Neural progenitor cell (in vitro differentiated cells): ENCODE measurements at regions not wholly inside any gene's neighbourhood (a gene's known extent, or its start where the extent isn't known, plus 50 kb on each side); places are given as distances from the start of the nearest gene placed in this dataset.

Experiments used
- DNase-seq: peaks from one replicate; pipeline ENCODE4 v3.0.0-alpha.2; 2016; ENCODE audit warnings: low spot score
- H2AFZ ChIP-seq: fragments of 200-600 bp; sonication (generic); replicated peaks from 2 replicates; pipeline ENCODE4 v1.6.1; 2016; ENCODE audit warnings: antibody characterized with exemption
- H3F3A ChIP-seq: fragments of 200-600 bp; sonication (generic); 2 replicates; pipeline ENCODE4 v1.6.1; 2016; ENCODE audit warnings: antibody characterized with exemption, low read depth
- H3K27ac ChIP-seq: fragments of 200-600 bp; sonication (generic); 2 replicates; pipeline ENCODE4 v1.5.1; 2016; ENCODE audit warnings: mild to moderate bottlenecking
- H3K27me3 ChIP-seq: fragments of 200-600 bp; sonication (generic); 2 replicates; pipeline ENCODE4 v1.6.1; 2016; ENCODE audit warnings: mild to moderate bottlenecking, moderate library complexity
- H3K36me3 ChIP-seq: fragments of 200-600 bp; sonication (generic); 2 replicates; pipeline ENCODE4 v1.5.1; 2016
- H3K4me1 ChIP-seq: fragments of 200-600 bp; sonication (generic); 2 replicates; pipeline ENCODE4 v1.6.1; 2016; ENCODE audit warnings: mixed run types
- H3K4me2 ChIP-seq: fragments of 200-600 bp; sonication (generic); 2 replicates; pipeline ENCODE4 v1.6.1; 2016
- H3K4me3 ChIP-seq: fragments of 200-600 bp; sonication (generic); 2 replicates; pipeline ENCODE4 v1.5.1; 2016
- H3K79me2 ChIP-seq: fragments of 200-600 bp; sonication (generic); 2 replicates; pipeline ENCODE4 v1.6.1; 2016; ENCODE audit warnings: low read depth
- H3K9ac ChIP-seq: fragments of 200-600 bp; sonication (generic); 2 replicates; pipeline ENCODE4 v1.6.1; 2016
- H3K9me3 ChIP-seq: fragments of 200-600 bp; sonication (generic); 2 replicates; pipeline ENCODE4 v1.5.1; 2016; ENCODE audit warnings: low read depth
- H4K20me1 ChIP-seq: fragments of 200-600 bp; sonication (generic); 2 replicates; pipeline ENCODE4 v1.6.1; 2016; ENCODE audit warnings: low read depth
- H3K27ac Mint-ChIP-seq: 3 replicates; pipeline ENCODE4 v1.8.0; 2021; ENCODE audit warnings: mixed read lengths
- H3K27me3 Mint-ChIP-seq: 2 replicates; pipeline ENCODE4 v1.8.0; 2022; ENCODE audit warnings: low read depth, mild to moderate bottlenecking, inconsistent platforms, moderate library complexity, mixed read lengths; ENCODE audit not compliant: insufficient read depth
- H3K36me3 Mint-ChIP-seq: 3 replicates; pipeline ENCODE4 v1.8.0; 2021; ENCODE audit warnings: mixed read lengths
- H3K4me1 Mint-ChIP-seq: 3 replicates; pipeline ENCODE4 v1.8.0; 2021; ENCODE audit warnings: mixed read lengths
- H3K4me3 Mint-ChIP-seq: 3 replicates; pipeline ENCODE4 v1.8.0; 2021; ENCODE audit warnings: mild to moderate bottlenecking, moderate library complexity, mixed read lengths
- H3K9me3 Mint-ChIP-seq: 3 replicates; pipeline ENCODE4 v1.8.0; 2020; ENCODE audit warnings: mixed read lengths
- EZH2 ChIP-seq: fragments of 200-600 bp; sonication (generic); IDR thresholded peaks from 2 replicates; pipeline ENCODE4 v1.6.1; 2017; ENCODE audit warnings: antibody characterized with exemption, mild to moderate bottlenecking, moderate library complexity
- EZH2phosphoT487 ChIP-seq: fragments of 200-600 bp; sonication (generic); IDR thresholded peaks from 2 replicates; pipeline ENCODE4 v1.6.1; 2017; ENCODE audit warnings: antibody characterized with exemption
- TF ChIP-seq, protein P1 (sequence below): fragments of 200-600 bp; sonication (generic); IDR thresholded peaks from 2 replicates; pipeline ENCODE4 v1.5.1; 2017; ENCODE audit warnings: antibody characterized with exemption, mild to moderate bottlenecking

- DNase-seq: no peak
- Mint-ChIP-seq H3K4me3 (no peak overlapping the region), H3K27ac (no peak overlapping the region), H3K9me3 (no peaks in the 10 kb centered on the region), H3K36me3 (no peaks in the 10 kb centered on the region), H3K4me1 (peaks cover 24% of the 10 kb centered on the region), H3K27me3 (peaks cover 6% of the 10 kb centered on the region)
- H4K20me1 ChIP-seq: no peaks in the 10 kb centered on the region
- H3K36me3 ChIP-seq: no peaks in the 10 kb centered on the region
- H3K4me1 ChIP-seq: peaks cover 4% of the 10 kb centered on the region
- no peaks in the 10 kb centered on the region for H3F3A ChIP-seq
- H3K27ac ChIP-seq: no peak overlapping the region
- no peak overlapping the region for H3K4me3 ChIP-seq
- no peak overlapping the region for H3K4me2 ChIP-seq
- H3K27me3 ChIP-seq: no peaks in the 10 kb centered on the region
- H3K9me3 ChIP-seq: no peaks in the 10 kb centered on the region
- H3K79me2 ChIP-seq: no peaks in the 10 kb centered on the region
- no peak overlapping the region for H3K9ac ChIP-seq
- no peak for TF ChIP-seq EZH2phosphoT487
- TF ChIP-seq, protein P1, sequence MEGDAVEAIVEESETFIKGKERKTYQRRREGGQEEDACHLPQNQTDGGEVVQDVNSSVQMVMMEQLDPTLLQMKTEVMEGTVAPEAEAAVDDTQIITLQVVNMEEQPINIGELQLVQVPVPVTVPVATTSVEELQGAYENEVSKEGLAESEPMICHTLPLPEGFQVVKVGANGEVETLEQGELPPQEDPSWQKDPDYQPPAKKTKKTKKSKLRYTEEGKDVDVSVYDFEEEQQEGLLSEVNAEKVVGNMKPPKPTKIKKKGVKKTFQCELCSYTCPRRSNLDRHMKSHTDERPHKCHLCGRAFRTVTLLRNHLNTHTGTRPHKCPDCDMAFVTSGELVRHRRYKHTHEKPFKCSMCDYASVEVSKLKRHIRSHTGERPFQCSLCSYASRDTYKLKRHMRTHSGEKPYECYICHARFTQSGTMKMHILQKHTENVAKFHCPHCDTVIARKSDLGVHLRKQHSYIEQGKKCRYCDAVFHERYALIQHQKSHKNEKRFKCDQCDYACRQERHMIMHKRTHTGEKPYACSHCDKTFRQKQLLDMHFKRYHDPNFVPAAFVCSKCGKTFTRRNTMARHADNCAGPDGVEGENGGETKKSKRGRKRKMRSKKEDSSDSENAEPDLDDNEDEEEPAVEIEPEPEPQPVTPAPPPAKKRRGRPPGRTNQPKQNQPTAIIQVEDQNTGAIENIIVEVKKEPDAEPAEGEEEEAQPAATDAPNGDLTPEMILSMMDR: no peak
- no peak for TF ChIP-seq EZH2
- no peak overlapping the region for H2AFZ ChIP-seq
Observed at GRCh38 chr2:67881816-67882215, 181.0 kb downstream of the C1D start.

GRCh38 chr2:67883316-67884087 lies 179.3 kb downstream of the C1D start:
- no peak overlapping the region for H3K4me3 Mint-ChIP-seq
- Histone ChIP-seq H3K4me3 (no peak overlapping the region), H4K20me1 (no peaks in the 10 kb centered on the region), H3K27ac (no peak overlapping the region), H3K4me2 (no peak overlapping the region), H2AFZ (no peak overlapping the region), H3K4me1 (peaks cover 4% of the 10 kb centered on the region), H3F3A (no peaks in the 10 kb centered on the region), H3K36me3 (no peaks in the 10 kb centered on the region), H3K9me3 (no peaks in the 10 kb centered on the region), H3K79me2 (no peaks in the 10 kb centered on the region), H3K9ac (no peak overlapping the region), H3K27me3 (no peaks in the 10 kb centered on the region)
- H3K27ac Mint-ChIP-seq: no peak overlapping the region
- no peaks in the 10 kb centered on the region for H3K9me3 Mint-ChIP-seq
- H3K36me3 Mint-ChIP-seq: no peaks in the 10 kb centered on the region
- H3K4me1 Mint-ChIP-seq: peaks cover 10% of the 10 kb centered on the region
- peaks cover 2% of the 10 kb centered on the region for H3K27me3 Mint-ChIP-seq
- no peak for DNase-seq
- TF ChIP-seq EZH2: no peak
- TF ChIP-seq EZH2phosphoT487: no peak
- TF ChIP-seq, protein P1: no peak

- no peaks in the 10 kb centered on the region for H4K20me1 ChIP-seq
- Mint-ChIP-seq H3K27me3 (peaks cover 2% of the 10 kb centered on the region), H3K9me3 (peaks cover 3% of the 10 kb centered on the region), H3K4me3 (no peak overlapping the region), H3K36me3 (no peaks in the 10 kb centered on the region), H3K27ac (no peak overlapping the region), H3K4me1 (no peaks in the 10 kb centered on the region)
- no peaks in the 10 kb centered on the region for H3K27me3 ChIP-seq
- no peak overlapping the region for H3K27ac ChIP-seq
- TF ChIP-seq, protein P1: no peak
- no peak for TF ChIP-seq EZH2phosphoT487
- TF ChIP-seq EZH2: no peak
- no peaks in the 10 kb centered on the region for H3F3A ChIP-seq
- H3K9ac ChIP-seq: no peak overlapping the region
- H3K4me2 ChIP-seq: no peak overlapping the region
- H3K4me3 ChIP-seq: no peak overlapping the region
- H3K79me2 ChIP-seq: no peaks in the 10 kb centered on the region
- no peak overlapping the region for H2AFZ ChIP-seq
- H3K9me3 ChIP-seq: no peaks in the 10 kb centered on the region
- H3K36me3 ChIP-seq: no peaks in the 10 kb centered on the region
- no peak for DNase-seq
- no peaks in the 10 kb centered on the region for H3K4me1 ChIP-seq
Observed at GRCh38 chr2:67888351-67889005, 174.3 kb downstream of the C1D start.
